ENCODE measurements at regions not wholly inside any gene's neighbourhood (a gene's known extent, or its start where the extent isn't known, plus 50 kb on each side); places are given as distances from the start of the nearest gene placed in this dataset.

- DNase-seq (ENCODE audit: low read depth in 1 of 2, low spot score in 1 of 2) = no peak
- H3K27me3 ChIP-seq (ENCODE audit: insufficient read depth, poor library complexity, severe bottlenecking) = no peaks in the 10 kb centered on the region
- no peak overlapping the region for H3K27ac ChIP-seq (replicated peaks)
- no peak for TF ChIP-seq GABPA (IDR thresholded peaks at IDR 0.05; ENCODE audit: low read depth)
- no peak for TF ChIP-seq REST (IDR thresholded peaks at IDR 0.05; ENCODE audit: insufficient replicate concordance, low read depth)
- TF ChIP-seq CTCF (IDR thresholded peaks at IDR 0.05; ENCODE audit: insufficient read depth, low read length) = no peak
- TF ChIP-seq SPI1 (IDR thresholded peaks at IDR 0.05; ENCODE audit: borderline replicate concordance, low read depth) = no peak
- no peak for TF ChIP-seq POLR2AphosphoS5 (IDR thresholded peaks at IDR 0.05; ENCODE audit: low read depth)
- no peak overlapping the region for H3K4me3 ChIP-seq (replicated peaks; ENCODE audit: insufficient read depth, low read length)
Measured at GRCh38 chr10:55641601-55642000, 719.5 kb downstream of the ZWINT start.

- Histone ChIP-seq H3K27ac (replicated peaks) (no peak overlapping the region), H3K27me3 (ENCODE audit: insufficient read depth, poor library complexity, severe bottlenecking) (peaks cover 22% of the 10 kb centered on the region), H3K4me3 (replicated peaks; ENCODE audit: insufficient read depth, low read length) (peak overlapping the region; percentile 31)
- TF ChIP-seq CTCF (IDR thresholded peaks at IDR 0.05; ENCODE audit: insufficient read depth, low read length) = peak; percentile 31
- TF ChIP-seq REST (IDR thresholded peaks at IDR 0.05; ENCODE audit: insufficient replicate concordance, low read depth) = no peak
- no peak for TF ChIP-seq SPI1 (IDR thresholded peaks at IDR 0.05; ENCODE audit: borderline replicate concordance, low read depth)
- peak in 1 of 2 experiments; percentile 15 for DNase-seq (ENCODE audit: low read depth in 1 of 2, low spot score in 1 of 2)
Measured at GRCh38 chr10:55631071-55631654, 729.9 kb downstream of the ZWINT start.

GRCh38 chr10:55630491-55631056 is 730.5 kb downstream of the ZWINT start:
- H3K4me3 ChIP-seq (replicated peaks; ENCODE audit: insufficient read depth, low read length) = peak overlapping the region; percentile 31; the same call in 1 of the 2 replicates
- H3K27ac ChIP-seq (replicated peaks) = no peak overlapping the region
- TF ChIP-seq SPI1 (IDR thresholded peaks at IDR 0.05; ENCODE audit: borderline replicate concordance, low read depth) (no peak), GABPA (IDR thresholded peaks at IDR 0.05; ENCODE audit: low read depth) (no peak), REST (IDR thresholded peaks at IDR 0.05; ENCODE audit: insufficient replicate concordance, low read depth) (no peak), CTCF (IDR thresholded peaks at IDR 0.05; ENCODE audit: insufficient read depth, low read length) (no peak), POLR2AphosphoS5 (IDR thresholded peaks at IDR 0.05; ENCODE audit: low read depth) (no peak)
- H3K27me3 ChIP-seq (ENCODE audit: insufficient read depth, poor library complexity, severe bottlenecking) = peaks cover 22% of the 10 kb centered on the region
- DNase-seq (ENCODE audit: low read depth in 1 of 2, low spot score in 1 of 2) = no peak

Data from HL-60 (cell line).